DMS 273 treated with DMSO at 0.1 percent for 48 hours (cell line): ENCODE measurements at regions not wholly inside any gene's neighbourhood (a gene's known extent, or its start where the extent isn't known, plus 50 kb on each side); places are given as distances from the start of the nearest gene placed in this dataset.
"Not testable (repeated sequence)": the region's sequence is repeated elsewhere in the genome, so short reads cannot be mapped to it uniquely, and the experiment has no call there.

Source experiments
- DNase-seq: peaks from one replicate; lab custom pipeline; 2025; lab: John Stamatoyannopoulos, UW

- no peak for DNase-seq
Measured at GRCh38 chr17:20733923-20734322, 154.4 kb downstream of the CDRT15L2 start.

DNA sequence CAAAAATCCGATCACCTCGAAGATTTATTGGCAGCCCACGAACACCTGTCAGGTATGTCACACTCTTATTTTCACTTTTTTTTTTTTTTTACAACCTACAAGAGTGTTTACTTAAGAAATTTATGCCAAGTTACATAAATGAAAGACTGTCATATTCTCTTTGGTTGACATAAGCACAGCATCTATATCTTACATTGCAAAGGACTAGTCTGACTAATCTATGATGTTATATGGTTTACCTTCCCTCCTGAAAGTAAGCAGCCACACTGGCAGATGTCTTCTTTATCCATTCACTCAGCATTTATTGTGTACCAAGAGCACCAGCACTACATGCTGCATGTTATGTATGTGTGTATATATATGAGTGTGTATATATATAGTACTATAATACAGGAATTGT, 156.3 kb downstream of the CDRT15L2 start:
- no peak for DNase-seq

- not testable (repeated sequence) for DNase-seq
Measured at GRCh38 chr17:20737636-20738035, 158.1 kb downstream of the CDRT15L2 start.

GRCh38 chr17:20771104-20771503, 191.6 kb downstream of the CDRT15L2 start:
- no peak for DNase-seq

DNA sequence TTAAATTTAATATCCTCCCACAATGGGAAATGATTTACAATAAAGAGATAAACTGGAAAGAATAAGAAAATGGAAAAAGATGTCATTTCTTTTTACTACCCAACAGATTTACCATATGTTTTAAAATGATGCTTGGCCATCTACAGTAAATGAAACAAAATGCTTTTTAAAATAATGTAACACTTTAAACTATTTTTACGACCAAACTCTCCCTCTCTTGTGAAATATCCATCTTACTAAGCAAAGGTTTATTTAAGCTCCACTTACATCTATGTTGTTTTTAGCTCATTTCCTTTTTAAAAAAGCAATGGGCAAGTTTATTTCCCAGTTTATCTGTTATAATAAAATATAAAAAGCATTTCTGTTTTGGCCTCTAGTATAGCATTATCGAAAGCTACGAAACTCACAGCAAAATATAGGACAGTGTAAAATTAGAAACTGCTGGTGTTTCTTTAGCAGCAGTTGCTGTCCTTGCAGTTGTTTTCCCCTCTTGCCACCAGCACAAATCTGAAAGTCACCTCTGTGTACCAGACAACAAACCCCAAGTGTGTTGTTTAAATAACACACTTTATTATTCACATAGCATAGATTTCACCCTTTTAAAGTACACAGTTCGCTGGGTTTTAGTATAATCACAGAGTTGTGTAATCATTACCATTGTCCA, 195.1 kb downstream of the CDRT15L2 start:
- DNase-seq, result no peak

GRCh38 chr17:20775331-20775730, 195.8 kb downstream of the CDRT15L2 start:
- DNase-seq, result no peak

GRCh38 chr17:20779521-20779920, 200.0 kb downstream of the CDRT15L2 start:
- no peak for DNase-seq

DNA sequence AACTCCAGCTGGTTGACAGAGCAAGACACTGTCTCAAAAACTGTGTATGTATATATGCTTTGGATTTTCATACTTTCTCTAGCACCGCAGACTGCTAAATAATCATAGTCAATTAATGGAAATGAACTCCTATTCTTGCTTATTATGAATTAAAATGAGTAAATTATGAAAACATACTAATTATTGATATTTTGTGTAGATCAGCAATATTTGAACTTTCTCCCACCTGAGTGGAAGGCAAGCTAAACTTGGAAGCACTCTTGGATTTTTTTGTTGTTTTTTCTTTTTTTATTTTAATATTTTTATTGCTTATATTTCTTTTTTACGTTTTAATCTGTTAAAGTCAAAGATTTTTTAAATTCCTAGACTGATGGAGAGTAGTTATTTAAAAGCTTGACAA, 201.7 kb downstream of the CDRT15L2 start:
- no peak for DNase-seq

DNA sequence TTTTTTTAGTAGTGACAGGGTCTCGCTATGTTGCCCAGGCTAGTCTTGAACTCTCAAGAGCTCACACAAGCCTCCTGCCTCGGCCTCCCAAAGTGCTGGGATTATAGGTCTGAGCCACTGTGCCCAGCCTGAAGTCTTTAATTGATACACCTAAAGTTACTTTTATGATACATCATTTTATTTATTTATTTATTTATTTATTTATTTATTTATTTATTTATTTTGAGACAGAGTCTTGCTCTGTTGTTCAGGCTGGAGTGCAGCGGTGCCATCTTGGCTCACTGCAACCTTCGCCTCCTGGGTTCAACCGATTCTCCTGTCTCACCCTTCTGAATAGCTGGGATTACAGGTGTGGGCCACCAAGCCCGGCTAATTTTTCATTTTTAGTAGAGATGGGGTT, 202.3 kb downstream of the CDRT15L2 start:
- DNase-seq, result not testable (repeated sequence)

GRCh38 chr17:20783091-20783490, 203.6 kb downstream of the CDRT15L2 start:
- no peak for DNase-seq

DNA sequence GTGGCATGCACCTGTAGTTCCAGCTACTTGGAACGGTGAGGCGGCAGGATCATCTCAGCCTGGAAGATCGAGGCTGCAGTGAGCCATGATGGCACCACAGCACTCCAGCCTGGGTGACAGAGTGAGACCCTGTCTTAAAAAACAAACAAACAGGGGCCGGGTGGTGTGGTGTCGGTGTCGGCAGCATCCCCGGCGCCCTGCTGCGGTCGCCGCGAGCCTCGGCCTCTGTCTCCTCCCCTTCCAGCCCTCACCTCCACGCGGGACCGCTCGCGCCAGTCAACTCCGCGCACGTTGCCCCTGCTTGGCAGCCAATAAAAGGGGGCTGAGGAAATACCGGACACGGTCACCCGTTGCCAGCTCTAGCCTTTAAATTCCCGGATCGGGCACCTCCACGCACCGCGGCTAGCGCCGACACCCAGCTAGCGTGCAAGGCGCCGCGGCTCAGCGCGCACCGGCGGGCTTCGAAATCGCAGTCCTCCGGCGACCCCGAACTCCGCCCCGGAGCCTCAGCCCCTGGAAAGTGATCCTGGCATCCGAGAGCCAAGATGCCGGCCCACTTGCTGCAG, 204.7 kb downstream of the CDRT15L2 start:
- DNase-seq, result no peak

DNA sequence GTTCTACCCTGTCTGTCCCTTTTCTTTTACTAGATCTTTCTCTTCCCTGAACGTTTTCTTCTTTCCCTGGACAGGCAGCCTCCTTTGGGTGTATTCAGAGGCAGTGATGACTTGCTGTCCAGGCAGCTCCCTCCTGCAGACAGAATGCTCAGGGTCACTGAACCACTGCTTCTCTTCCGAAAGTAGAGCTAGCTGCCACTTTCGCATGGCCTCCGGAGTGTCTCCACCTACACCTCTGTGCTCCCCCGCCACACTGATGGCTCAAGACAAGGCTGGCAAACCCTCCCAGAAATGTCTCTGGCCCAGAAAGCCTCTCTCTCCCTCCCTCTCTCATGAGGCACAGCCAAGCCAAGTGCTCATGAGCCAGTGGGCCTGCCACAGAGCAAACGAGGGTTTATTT, 207.8 kb downstream of the CDRT15L2 start:
- no peak for DNase-seq

DNA sequence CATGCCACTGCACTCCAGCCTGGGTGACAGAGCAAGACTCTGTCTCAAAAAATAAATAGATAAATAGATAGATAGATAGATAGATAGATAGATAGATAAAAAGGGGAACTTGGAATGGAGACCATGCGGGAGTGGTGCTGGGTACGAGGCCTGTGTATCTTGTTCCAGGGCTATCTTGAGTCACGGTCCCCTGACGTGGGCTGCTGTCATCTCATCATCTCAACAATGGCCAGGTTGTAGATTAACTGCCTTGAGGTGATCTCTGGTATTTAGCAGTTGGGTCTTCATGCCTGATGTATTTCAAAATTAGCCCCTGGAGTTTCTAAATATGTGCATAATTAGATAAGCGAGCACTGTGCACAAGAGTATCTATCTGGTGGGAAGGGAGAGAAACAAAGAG, 212.1 kb downstream of the CDRT15L2 start:
- no peak for DNase-seq

GRCh38 chr17:20794532-20794931, 215.0 kb downstream of the CDRT15L2 start:
- DNase-seq, result not testable (repeated sequence)

DNA sequence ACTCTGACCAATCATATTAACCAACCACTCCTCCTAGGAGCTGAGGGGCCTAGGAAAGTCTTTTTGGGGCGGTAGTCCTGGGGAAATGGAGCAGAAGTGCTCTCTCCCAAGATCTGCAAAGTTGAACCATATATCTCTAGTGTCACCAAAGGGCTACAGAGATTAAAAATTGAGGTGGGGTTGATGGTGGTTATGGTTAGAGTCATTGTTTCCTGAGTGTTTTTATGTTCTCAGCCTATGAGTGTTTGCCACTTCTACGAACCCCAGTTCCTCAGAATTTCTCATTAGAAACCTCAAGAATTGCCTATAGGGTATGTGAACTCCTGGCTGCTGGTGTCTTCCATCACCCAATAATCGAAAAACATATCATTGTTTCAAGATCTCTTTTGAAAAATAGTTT, 217.8 kb downstream of the CDRT15L2 start:
- DNase-seq, result no peak

- no peak for DNase-seq
Measured at GRCh38 chr17:20800146-20800545, 220.6 kb downstream of the CDRT15L2 start.

DNA sequence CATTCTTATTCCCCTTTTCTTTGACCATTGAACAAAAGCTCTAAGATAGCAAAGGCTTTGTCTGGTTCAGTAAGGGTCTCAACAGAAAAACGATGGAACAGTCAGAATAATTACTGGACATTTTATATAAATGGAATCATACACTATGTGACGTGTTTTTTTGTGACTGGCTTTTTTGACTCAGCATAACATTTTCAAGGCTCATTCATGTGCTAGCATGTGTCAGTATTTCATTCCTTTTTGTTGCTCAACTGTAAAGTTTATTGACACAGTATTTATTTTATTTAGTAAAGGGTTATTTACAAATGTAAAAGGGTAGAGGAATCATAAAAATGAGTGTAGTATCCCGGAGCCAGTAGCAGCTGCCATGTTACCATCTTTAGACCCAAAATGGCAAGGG, 226.2 kb downstream of the CDRT15L2 start:
- DNase-seq, result no peak

DNA sequence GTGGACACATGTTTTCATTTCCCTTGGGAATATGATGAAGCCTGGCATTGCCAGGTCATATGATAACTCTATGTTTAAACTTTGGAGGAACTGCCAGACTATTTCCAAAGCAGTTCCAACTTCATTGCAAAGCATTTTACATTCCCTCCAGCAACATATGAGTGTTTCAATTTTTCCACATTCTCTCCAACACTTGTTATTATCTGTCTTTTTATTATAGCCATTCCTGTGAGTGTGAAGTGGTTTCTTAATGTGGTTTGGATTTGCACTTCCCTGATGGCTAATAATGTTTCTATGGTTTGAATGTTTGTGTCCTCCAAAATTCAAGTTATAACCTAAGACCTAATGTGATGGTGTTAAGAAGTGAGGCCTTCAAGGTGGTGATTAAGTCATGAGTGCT, 228.0 kb downstream of the CDRT15L2 start:
- DNase-seq, result not testable (repeated sequence)

DNA sequence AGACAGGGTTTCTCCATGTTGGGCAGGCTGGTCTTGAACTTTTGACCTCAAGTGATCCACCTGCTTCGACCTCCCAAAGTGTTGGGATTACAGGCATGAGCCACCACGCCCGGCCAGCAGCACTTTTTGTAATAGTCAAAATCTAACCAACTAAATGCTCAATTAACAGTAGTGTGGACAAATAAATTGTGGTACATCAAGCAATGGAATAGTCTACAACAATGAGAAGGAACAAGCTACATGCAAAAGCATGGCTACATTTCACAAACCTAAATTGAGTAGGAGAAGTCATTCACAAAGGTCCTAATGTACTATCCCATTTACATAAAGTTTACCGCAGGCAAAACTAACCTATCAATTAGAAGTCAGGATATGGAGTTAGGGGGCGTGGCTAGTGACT, 227.4 kb downstream of the USP22 start:
- DNase-seq, result not testable (repeated sequence)

DNA sequence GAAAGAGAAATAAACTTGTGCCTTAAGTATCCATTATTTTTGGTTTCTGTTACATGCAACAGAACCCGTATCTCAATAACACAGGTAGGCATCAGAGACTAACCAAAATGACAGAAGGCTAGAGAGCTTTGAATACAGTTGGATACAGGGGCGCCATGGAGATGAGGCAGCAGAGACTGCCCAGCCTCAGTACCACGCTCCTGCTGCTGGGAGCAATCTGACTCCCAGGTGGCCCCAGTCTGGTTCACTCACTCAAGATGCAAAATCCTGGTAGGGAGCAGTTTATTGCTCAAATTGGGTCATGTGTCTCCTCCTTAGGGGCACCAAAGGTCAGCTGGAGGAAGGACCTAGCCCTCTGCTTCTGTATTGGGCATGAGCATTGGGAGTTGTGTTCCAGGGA, 218.9 kb downstream of the USP22 start:
- DNase-seq, result no peak

DNA sequence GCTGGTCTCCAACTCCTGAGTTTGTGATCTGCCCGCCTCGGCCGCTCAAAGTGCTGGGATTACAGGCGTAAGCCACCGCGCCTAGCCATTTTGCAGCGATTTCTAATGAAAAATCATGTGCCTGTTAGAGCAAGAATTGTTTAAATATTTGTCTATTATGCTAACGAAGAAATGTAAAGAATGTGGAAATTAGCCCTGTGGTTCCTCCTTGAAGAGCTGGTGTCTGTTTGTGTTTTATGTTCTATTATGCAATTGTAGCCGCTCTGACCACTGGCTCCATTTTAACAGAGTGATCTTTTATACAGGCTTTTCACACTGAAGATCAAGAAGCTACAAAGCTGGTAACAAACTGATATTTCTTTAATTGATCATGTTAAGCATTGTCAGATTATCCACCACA, 217.3 kb downstream of the USP22 start:
- no peak for DNase-seq

- not testable (repeated sequence) for DNase-seq
Measured at GRCh38 chr17:20840453-20840852, 202.4 kb downstream of the USP22 start.

GRCh38 chr17:20840987-20841865, 201.6 kb downstream of the USP22 start:
- DNase-seq, result not testable (repeated sequence)
